KBM-7 (cell line): ENCODE measurements at regions not wholly inside any gene's neighbourhood (a gene's known extent, or its start where the extent isn't known, plus 50 kb on each side); places are given as distances from the start of the nearest gene placed in this dataset.
A peak's percentile ranks its signal among the peaks of the same experiment; 100 is the strongest.
"Not testable (repeated sequence)": the region's sequence is repeated elsewhere in the genome, so short reads cannot be mapped to it uniquely, and the experiment has no call there.

Source experiments
- DNase-seq: peaks from one replicate; pipeline ENCODE4 v3.0.0-alpha.2; 2015
- in situ Hi-C: fragments of 300-500 bp; cut with MboI; formaldehyde crosslinking; loops from 2 replicates; pipeline ENCODE4 v1.14.3; 2020; ENCODE audit warnings: low sequenced_read_pairs, low pct_unique_long_range_greater_than_20kb, mixed read lengths

DNA sequence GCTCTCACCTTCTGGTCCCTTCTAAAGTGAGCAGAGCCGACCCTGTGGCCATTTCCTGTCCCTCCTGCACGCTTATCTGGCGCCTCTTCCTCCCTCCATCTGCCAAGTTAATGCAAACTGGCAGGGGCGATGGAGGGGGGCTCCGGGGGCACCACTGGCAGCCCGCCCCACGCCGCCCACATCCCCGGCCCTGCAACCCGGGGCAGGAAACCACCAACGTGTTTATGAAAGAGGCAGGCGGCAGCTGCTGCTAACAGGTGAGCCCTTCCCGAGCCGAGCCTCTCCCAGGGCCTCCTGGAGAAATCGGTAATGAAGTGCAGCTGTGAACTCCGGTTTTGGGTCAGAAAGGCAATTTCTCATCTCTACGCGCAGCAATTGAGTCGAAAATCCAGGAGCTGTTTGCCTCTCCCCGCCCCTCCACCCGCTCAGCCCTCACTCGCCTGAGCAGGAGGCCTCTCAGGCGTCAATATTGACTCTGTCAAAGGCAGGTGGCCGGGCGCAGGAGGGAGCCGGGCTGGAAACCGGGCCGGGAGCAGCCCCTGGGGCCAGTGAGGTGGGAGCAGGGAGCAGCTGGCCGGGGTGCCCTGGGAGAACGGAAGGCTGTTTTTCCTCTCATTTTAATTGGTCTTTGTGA lies 164.4 kb upstream of the GSE1 start:
- in situ Hi-C loops: no loop called here
- peak; percentile 47 for DNase-seq

DNA sequence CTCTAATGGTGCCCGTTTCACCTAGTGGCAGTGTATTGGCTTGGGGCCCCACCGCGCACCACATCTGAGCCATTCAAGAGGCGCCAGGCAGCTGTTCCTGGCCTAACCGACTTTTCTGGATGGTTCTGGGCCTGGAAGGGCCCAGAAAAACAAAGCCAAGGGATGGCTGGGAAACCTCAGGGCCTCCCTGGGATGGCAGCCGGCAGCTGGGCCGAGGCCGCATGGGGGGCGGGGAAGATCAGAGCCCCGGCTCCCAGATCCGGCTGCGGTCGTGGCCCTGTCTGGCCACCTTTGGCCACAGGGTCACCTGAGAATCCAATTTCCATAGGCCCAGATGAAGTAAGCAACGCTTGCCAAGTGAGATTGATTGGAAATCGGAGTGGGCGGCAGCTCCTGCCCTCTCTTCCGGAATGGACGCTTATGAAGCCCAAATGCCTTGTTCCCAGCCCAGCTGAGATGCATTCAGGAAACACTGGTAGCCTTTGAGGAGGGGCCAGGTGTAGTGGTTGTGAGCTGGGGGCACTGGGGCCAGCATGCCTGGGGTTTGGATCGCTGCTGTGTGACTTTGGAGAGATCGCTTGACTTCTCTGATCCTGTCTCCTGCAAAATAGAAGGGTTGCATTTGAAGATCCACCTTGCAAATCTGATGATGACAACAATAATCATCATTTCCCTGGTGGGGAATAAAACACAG lies 163.8 kb upstream of the GSE1 start:
- no peak for DNase-seq
- in situ Hi-C loops: no loop called here

DNA sequence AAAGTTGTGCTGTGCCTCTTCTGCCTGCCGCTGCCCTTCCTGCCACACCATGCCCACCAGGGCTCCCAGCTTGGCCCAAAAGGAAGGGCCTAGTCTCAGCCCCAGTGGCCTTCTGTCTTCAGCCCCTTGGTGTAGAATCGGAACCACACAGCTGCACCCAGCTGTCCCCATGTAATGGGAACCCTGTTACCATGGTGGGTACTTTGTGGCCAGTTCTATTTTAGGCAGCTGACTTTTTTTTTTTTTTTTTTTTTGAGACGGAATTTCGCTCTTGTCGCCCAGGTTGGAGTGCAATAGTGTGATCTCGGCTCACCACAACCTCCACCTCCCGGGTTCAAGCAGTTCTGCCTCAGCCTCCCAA lies 163.3 kb upstream of the GSE1 start:
- in situ Hi-C loops: no loop called here
- no peak for DNase-seq

DNA sequence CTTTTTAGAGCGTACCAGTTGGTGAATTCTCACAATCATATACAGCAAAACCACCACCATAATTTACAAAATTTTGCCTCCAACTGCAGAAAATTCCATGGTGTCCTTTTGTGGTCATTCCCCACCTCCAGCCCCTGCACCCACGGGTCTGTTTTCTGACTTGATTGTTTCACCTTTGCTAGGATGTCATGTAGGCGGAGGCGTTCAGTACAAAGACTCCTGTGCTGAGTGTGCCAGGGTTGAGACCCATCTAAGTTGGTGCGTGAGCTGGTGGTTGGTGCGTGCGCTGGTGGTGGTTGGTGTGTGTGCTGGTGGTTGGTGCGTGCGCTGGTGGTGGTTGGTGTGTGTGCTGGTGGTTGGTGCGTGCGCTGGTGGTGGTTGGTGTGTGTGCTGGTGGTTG lies 162.0 kb upstream of the GSE1 start:
- DNase-seq, in situ Hi-C loops: not testable (repeated sequence)

DNA sequence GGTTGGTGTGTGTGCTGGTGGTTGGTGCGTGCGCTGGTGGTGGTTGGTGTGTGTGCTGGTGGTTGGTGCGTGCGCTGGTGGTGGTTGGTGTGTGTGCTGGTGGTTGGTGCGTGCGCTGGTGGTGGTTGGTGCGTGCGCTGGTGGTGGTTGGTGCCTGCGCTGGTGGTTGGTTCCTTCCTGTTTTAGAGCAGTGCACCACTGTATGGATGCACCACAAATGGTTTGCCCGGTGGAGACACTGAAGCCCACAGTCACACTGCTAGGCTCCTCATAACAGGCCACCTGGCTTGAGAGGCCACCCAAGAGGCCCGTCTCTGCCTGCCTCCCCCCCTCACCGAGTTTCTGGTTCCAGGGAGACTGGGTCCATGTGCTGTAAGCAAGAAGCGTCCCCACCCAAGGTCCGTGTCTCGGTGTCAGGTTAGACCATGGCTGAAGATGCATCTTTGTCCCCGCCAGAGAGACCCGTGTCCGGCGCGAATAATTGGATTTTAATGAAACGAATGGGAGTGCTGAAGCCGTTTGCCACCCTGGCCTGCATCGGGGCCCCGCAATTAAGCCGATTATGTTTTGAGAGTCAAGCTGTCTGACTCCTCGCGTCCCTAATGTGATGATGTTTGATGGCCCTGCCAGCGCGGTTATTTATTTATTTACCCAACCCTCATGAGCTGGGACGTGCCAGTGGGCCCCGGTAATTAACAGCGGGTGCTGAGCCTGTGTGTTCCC lies 161.3 kb upstream of the GSE1 start:
- in situ Hi-C loops: no loop called here
- peak; percentile 29 for DNase-seq

DNA sequence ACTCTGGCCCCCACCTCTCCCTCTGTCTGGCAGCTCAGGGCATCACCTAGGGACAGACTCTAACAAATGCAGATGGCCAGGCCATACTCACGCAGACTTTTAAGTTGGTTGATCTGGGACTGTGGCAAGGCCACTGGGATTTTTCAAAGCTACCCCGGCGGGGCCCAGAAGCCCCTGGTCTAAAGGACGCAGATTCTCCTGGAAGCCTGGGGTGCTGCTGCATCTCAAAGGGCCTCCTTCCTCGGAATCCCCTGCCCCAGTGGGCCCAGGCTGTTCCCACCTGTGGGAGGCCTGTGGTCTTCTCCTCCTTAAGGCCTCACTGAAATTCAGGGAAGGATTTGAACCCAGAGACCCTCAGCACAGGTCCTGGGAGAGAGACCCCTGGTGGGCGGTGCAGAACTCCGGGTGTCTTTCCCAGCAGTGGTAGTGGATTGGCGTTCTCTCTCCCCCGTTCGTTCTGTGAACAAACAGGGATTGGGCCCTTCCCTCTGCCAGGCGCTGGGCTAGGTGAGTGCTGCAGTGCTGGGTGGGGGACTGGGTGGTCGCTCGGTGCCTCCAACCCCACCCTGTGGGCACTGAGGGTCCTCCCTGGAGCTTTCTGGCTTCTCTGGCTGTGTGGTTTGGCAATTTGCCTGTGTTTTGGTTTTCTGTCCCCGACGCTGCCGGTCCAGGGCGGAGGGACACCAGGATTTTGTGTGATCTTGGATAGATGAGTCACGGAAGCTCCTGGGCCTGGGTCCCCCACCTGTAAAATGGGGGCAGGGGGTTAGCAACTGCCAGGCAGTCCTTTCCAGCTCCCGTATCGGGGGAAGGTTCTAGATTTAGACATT lies 160.5 kb upstream of the GSE1 start:
- in situ Hi-C loops: no loop called here
- no peak for DNase-seq

DNA sequence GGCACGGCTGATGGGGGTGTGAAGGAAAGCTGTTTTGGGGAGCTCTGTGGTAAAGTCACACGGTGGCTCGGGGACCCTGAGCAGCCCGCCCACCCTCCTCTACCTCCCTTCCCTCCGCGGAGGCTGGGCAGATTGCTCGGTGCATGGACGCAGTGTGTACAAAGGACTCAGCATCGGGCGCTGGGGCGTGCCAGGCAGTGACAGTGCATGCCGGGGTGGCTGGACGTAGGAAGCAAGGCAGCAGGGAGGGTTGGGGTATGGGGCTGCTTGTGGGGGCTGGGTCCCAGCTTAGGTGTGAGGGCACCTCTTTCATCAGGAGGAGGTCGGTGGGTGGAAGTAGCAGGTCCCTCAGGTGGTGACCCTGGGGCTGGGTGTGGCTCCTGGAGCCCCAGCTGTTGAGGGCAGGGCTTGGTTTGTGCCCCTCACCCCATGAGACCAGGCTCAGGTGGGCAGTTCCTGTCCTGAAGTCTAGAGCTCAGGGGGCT lies 159.9 kb upstream of the GSE1 start:
- DNase-seq: no peak
- in situ Hi-C loops: no loop called here

GRCh38 chr16:85453703-85454102 lies 159.4 kb upstream of the GSE1 start:
- no peak for DNase-seq
- in situ Hi-C loops: no loop called here

GRCh38 chr16:85454171-85454872 lies 158.8 kb upstream of the GSE1 start:
- DNase-seq: no peak
- in situ Hi-C loops: no loop called here

DNA sequence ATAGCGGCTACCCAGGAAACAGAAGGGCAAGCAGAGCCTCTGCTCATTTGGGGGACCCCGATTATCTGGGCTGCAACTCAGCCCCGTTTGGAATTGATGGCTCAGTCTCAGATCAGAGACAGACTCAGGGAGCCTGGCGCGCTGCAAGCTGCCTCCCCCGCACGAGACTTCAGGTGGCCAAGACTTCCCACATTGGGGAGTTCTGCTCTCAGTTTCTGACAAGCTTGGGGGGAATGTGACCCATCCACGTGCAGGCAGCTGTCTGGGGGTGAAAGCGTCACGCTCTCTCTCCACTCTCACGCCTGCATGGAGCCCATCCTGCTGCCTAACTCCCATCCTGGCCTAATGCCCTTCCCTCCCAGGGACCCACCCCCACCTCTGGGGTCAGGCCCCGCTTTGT lies 157.6 kb upstream of the GSE1 start:
- in situ Hi-C loops: no loop called here
- no peak for DNase-seq

DNA sequence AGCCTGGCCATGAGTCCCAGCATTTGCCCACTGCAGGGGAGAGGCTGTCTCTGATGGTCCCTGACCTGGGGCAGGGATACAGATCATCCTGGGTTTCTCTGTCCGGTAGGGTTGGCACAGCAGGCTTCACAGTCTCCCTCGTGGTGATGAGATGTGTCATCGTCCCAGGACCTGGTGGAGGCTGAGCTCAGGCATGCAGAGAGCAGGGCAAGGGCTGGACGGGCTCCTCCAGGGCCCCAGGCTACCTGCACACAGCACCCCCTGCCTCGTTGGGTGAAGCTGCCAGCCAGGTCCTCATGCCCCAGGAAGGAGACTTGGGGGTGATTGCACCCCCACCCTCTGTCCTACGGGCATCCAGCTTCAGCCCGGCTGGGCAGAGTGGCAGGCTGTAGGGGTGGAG lies 155.8 kb upstream of the GSE1 start:
- DNase-seq: no peak
- in situ Hi-C loops: no loop called here

GRCh38 chr16:85458968-85459367 lies 154.2 kb upstream of the GSE1 start:
- in situ Hi-C loops: no loop called here

GRCh38 chr16:85459529-85460251 lies 153.4 kb upstream of the GSE1 start:
- DNase-seq: no peak
- in situ Hi-C loops: no loop called here

More at GRCh38 chr16:85458968-85459367, 154.2 kb upstream of the GSE1 start:
- no peak for DNase-seq

DNA sequence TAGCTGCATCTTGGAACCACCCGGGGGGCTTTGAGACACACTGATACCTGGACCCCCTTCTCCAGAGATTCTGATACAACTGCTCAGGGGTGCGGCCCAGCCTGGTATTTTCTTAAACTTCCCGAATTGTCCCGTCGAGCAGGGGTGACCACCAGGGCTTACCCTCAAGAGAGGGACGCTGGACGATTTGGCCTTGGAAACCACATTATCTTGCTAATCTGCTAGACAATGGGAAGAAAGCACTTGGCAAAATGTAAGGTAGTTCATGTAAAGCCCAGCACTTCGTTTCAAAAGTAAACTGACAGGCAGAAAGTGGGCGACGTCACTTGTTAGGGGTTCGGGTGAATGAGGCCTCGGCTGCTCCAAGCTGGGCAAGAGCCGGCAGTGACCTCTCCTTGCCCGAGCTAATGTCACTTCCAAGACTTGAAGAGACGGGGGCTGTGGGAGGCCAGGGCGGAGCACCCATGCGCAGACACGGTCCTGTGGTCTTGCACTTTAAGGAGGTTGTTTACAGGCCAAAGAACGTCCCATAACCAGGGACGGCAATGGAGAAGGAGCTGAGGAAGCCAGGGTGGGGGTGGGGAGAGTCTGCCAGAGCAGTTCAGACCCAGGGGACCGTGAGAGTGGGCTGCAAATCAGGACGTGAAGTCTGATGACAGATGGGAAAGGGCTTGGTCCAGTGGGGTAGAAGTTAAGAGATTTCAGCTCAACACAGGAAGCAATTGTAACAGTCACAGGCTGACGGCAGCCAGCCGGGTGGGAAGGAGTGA lies 152.7 kb upstream of the GSE1 start:
- peak; percentile 50 for DNase-seq
- in situ Hi-C loops: no loop called here

GRCh38 chr16:85461022-85461813 lies 151.9 kb upstream of the GSE1 start:
- DNase-seq: no peak
- in situ Hi-C loops: no loop called here

DNA sequence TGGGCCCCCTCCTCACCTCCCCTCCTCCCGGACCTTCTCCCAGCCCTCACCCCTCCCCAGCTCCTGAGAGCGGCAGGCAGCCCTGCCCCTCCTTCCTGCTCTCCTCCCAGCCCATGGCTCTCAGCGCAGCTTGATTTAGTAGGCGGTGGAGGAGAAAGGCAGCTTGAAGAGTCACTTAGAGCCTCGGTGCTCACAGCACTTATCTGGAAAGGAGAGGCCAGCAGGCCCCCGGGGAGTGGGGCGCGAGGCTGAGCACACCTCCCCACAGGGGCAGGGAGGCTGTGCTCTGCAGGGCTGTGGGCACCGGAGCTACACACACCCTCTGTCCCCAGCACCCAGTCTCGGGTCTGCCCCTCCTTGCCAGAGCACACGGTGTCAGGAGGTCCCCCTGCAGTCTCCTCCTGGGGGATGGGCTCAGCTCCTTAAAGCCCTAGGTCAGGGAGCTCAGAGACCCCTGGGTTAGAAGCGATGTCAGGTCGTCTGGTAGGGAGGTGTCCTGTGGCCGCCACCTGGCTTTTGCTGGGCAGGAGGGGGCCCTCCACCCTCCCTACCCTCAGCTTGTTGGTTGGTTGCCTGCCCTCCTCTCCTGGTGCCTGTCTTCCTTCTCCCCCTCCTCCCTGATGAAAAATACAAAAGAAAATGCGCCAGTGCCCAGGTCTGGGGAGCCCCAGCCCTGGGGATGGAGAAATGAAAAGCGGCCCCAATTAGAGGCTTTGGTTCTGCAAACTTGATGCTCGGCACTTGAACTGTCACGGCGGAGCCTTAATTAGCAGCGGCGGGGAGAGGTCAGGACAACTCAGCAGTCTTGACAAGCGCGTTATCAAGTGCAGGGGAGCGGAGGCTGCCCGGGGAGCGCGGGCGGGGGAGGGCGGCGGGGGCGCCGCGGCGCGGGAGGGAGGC lies 151.1 kb upstream of the GSE1 start:
- in situ Hi-C loops: no loop called here
- DNase-seq: peak; percentile 38
